A549 (cell line): ENCODE measurements at regions not wholly inside any gene's neighbourhood (a gene's known extent, or its start where the extent isn't known, plus 50 kb on each side); places are given as distances from the start of the nearest gene placed in this dataset.

Experiments used
- CEBPB ChIP-seq, 2 experiments: fragments of >200 bp in 1 of 2; sonication (Bioruptor Twin) in 1 of 2; formaldehyde crosslinking in 1 of 2; IDR thresholded peaks; 2 replicates each; pipeline ENCODE4 v1.6.1; 2012 to 2016
- JUNB ChIP-seq: fragments of >200 bp; sonication (Bioruptor Twin); formaldehyde crosslinking; IDR thresholded peaks from 2 replicates; pipeline ENCODE4 v1.6.1; 2016
- TF ChIP-seq, protein P1 (sequence below): fragments of >200 bp; sonication (Bioruptor Twin); formaldehyde crosslinking; IDR thresholded peaks from 3 replicates; pipeline ENCODE4 v1.5.1; 2016
- TF ChIP-seq, protein P2 (sequence below): IDR thresholded peaks from 2 replicates; pipeline ENCODE4 v1.6.1; 2012

DNA sequence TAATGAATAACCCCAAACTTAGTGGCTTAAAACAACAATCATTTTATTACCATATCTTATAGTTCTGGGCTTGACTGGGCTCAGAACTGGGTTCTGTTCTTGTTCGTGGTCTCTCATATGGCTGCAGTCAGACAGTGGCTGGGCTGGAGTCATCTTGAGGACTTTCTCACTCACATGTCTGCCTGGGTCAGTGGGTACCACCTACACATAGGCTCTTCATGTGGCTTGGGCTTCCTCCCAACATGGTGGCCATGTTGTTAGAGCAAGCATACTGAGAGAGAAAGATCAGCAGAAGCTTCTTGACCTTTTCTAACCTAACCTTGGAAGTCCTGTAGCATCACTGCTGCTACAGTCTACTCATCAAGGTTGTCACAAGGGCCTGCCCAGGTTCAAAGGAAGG is 158.6 kb upstream of the SDK2 start:
- TF ChIP-seq, protein P1, sequence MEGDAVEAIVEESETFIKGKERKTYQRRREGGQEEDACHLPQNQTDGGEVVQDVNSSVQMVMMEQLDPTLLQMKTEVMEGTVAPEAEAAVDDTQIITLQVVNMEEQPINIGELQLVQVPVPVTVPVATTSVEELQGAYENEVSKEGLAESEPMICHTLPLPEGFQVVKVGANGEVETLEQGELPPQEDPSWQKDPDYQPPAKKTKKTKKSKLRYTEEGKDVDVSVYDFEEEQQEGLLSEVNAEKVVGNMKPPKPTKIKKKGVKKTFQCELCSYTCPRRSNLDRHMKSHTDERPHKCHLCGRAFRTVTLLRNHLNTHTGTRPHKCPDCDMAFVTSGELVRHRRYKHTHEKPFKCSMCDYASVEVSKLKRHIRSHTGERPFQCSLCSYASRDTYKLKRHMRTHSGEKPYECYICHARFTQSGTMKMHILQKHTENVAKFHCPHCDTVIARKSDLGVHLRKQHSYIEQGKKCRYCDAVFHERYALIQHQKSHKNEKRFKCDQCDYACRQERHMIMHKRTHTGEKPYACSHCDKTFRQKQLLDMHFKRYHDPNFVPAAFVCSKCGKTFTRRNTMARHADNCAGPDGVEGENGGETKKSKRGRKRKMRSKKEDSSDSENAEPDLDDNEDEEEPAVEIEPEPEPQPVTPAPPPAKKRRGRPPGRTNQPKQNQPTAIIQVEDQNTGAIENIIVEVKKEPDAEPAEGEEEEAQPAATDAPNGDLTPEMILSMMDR: no peak
- TF ChIP-seq JUNB (no peak), CEBPB (IDR thresholded peaks at IDR 0.05) (no peak)
- TF ChIP-seq, protein P2, sequence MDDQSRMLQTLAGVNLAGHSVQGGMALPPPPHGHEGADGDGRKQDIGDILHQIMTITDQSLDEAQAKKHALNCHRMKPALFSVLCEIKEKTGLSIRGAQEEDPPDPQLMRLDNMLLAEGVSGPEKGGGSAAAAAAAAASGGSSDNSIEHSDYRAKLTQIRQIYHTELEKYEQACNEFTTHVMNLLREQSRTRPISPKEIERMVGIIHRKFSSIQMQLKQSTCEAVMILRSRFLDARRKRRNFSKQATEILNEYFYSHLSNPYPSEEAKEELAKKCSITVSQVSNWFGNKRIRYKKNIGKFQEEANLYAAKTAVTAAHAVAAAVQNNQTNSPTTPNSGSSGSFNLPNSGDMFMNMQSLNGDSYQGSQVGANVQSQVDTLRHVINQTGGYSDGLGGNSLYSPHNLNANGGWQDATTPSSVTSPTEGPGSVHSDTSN: no peak
